Neural crest cell (in vitro differentiated cells): ENCODE measurements at regions not wholly inside any gene's neighbourhood (a gene's known extent, or its start where the extent isn't known, plus 50 kb on each side); places are given as distances from the start of the nearest gene placed in this dataset.

Experiments used
- DNase-seq: peaks from one replicate; pipeline ENCODE4 v3.0.0; 2021; ENCODE audit warnings: low read depth, mixed read lengths, low spot score
- H3K27ac Mint-ChIP-seq: one replicate; pipeline ENCODE4 v1.8.0; 2021; ENCODE audit warnings: mild to moderate bottlenecking, mixed read lengths; ENCODE audit not compliant: unreplicated experiment
- H3K27me3 Mint-ChIP-seq: 2 replicates; pipeline ENCODE4 v1.8.0; 2021; ENCODE audit warnings: low read depth, mild to moderate bottlenecking, mixed read lengths
- H3K36me3 Mint-ChIP-seq: 2 replicates; pipeline ENCODE4 v1.8.0; 2021; ENCODE audit warnings: low read depth, mild to moderate bottlenecking, mixed read lengths
- H3K4me1 Mint-ChIP-seq: 2 replicates; pipeline ENCODE4 v1.8.0; 2021; ENCODE audit warnings: mixed read lengths
- H3K4me3 Mint-ChIP-seq: one replicate; pipeline ENCODE4 v1.8.0; 2021; ENCODE audit warnings: mild to moderate bottlenecking, mixed read lengths
- H3K9me3 Mint-ChIP-seq: 2 replicates; pipeline ENCODE4 v1.8.0; 2021; ENCODE audit warnings: mixed read lengths
- CTCF ChIP-seq: fragments of 200-600 bp; sonication (generic); conservative IDR thresholded peaks from 2 replicates; pipeline ENCODE4 v1.5.0; 2021; ENCODE audit warnings: antibody characterized with exemption, mild to moderate bottlenecking

- Mint-ChIP-seq H3K36me3 (no peaks in the 10 kb centered on the region), H3K27me3 (no peaks in the 10 kb centered on the region), H3K9me3 (peaks cover 2% of the 10 kb centered on the region), H3K27ac (no peak overlapping the region), H3K4me3 (no peak overlapping the region), H3K4me1 (no peaks in the 10 kb centered on the region)
- no peak for DNase-seq
- TF ChIP-seq CTCF, result no peak
Observed at GRCh38 chr9:30197954-30198353, 2186.5 kb upstream of the ACO1 start.

DNA sequence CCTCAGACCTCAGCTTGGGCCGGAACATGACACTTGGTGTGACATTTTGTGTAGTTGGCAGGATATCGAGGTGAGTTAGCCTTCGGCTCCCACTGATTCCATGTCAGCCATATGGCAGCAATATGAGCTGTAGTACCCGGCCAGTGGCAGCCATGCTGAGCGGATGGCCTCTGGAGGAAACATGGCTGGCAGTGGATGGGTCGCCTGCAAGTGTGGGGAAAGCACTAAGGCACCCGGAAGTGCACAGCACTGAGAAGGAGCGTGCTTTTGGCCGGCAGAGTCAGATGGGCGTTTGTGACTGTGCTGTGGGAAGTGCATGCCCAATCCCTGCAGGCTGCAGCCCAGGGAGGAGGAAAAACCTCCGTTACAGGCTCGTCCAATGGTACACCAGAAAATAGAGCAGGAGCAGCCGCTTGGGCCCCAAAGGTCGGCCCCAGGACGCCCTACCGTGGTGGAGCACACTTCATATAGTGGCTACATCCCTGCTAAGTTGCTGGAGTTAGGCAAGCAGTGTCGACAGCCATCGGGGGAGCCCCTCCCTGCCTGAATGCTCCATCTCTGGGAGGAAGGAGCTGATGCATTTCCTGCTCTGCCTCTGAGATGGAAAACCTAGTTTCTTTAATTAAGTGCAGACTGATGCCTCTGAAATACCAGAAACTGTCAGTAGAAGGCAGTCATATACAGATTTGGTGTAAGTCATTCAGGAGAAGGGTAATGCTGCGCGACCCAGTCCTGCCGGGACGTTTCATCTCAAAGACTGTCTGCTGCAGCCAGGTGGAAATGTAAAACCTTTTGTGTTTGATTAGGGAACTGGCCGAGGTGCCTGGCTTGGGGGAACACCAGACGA lies 2185.8 kb upstream of the ACO1 start:
- peaks cover 2% of the 10 kb centered on the region for H3K9me3 Mint-ChIP-seq
- no peak for TF ChIP-seq CTCF
- DNase-seq, result no peak
- H3K4me1 Mint-ChIP-seq, result no peaks in the 10 kb centered on the region
- H3K36me3 Mint-ChIP-seq, result no peaks in the 10 kb centered on the region
- no peak overlapping the region for H3K4me3 Mint-ChIP-seq
- no peaks in the 10 kb centered on the region for H3K27me3 Mint-ChIP-seq
- H3K27ac Mint-ChIP-seq, result no peak overlapping the region

GRCh38 chr9:30201024-30201423 lies 2183.4 kb upstream of the ACO1 start:
- H3K27ac Mint-ChIP-seq, result no peak overlapping the region
- H3K4me1 Mint-ChIP-seq, result no peaks in the 10 kb centered on the region
- H3K9me3 Mint-ChIP-seq, result peaks cover 2% of the 10 kb centered on the region
- no peak overlapping the region for H3K4me3 Mint-ChIP-seq
- no peaks in the 10 kb centered on the region for H3K27me3 Mint-ChIP-seq
- TF ChIP-seq CTCF, result no peak
- no peaks in the 10 kb centered on the region for H3K36me3 Mint-ChIP-seq
- no peak for DNase-seq

DNA sequence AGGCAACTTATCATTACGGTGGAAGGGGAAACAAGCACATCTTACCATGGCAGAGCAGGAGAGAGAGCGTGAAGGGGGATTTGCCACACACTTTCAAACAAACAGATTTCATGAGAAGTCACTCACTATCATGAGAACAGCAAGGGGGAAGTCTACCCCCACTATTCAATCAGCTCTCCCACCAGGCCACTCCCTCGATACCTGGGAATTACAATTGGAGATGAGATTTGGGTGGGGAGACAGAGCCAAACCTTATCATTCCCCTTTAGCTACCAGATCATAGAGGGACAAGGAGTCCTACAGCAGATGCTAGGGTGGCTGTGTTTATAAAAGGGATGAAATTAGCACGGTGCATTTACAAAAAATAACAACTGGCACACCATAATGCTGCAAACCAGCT lies 2149.4 kb upstream of the ACO1 start:
- no peak for DNase-seq
- Mint-ChIP-seq H3K9me3 (no peaks in the 10 kb centered on the region), H3K27ac (no peak overlapping the region), H3K36me3 (no peaks in the 10 kb centered on the region), H3K4me3 (no peak overlapping the region), H3K4me1 (no peaks in the 10 kb centered on the region), H3K27me3 (no peaks in the 10 kb centered on the region)
- TF ChIP-seq CTCF, result no peak

DNA sequence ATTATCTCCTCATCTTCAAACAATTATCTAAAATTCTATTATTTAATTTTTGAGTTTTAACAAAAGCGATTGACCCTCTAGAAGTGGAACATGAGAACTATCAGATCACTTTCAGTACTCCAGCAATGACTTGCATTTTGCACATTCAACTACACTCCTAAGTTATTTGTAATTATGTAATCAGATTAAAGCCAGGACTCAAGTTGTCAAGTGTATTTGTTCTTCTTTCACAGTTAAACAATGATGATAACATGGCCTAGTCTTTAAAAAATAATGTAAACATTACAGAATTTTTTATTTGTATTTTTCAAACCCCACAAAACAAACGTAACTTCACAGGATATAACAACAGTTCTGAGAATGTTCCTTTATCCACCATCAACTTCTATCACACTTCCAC lies 2148.9 kb upstream of the ACO1 start:
- no peak for DNase-seq
- H3K36me3 Mint-ChIP-seq, result no peaks in the 10 kb centered on the region
- no peaks in the 10 kb centered on the region for H3K9me3 Mint-ChIP-seq
- H3K27ac Mint-ChIP-seq, result no peak overlapping the region
- H3K4me1 Mint-ChIP-seq, result no peaks in the 10 kb centered on the region
- H3K27me3 Mint-ChIP-seq, result no peaks in the 10 kb centered on the region
- no peak for TF ChIP-seq CTCF
- no peak overlapping the region for H3K4me3 Mint-ChIP-seq
